LNCAP (cell line): ENCODE measurements at regions not wholly inside any gene's neighbourhood (a gene's known extent, or its start where the extent isn't known, plus 50 kb on each side); places are given as distances from the start of the nearest gene placed in this dataset.

Source experiments
- CTCF ChIP-seq: fragments of 450-650 bp; IDR thresholded peaks from 2 replicates; pipeline ENCODE4 v1.5.1; 2017; ENCODE audit warnings: mild to moderate bottlenecking

DNA sequence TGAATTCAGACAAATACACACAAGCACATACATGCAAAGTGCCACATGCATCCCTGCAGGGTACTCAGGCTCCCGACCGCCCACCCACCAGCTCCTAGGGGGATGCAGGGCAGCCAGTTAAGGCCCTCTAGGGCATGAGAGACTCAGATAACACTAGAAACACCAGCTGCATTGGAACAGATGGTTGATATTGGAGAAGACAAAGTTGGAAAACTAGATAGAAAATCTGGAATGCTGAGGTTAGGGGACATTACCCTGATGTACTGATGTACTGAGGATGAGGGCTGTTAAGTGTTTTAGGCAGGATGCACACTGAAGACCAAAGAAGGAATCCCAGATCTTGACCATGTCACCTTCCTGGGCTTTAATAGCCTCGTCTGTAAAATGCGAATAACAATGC lies 134.6 kb upstream of the ECI2 start:
- no peak for TF ChIP-seq CTCF

- no peak for TF ChIP-seq CTCF
Observed at GRCh38 chr6:4268171-4268570, 132.8 kb upstream of the ECI2 start.

- TF ChIP-seq CTCF, result no peak
Observed at GRCh38 chr6:4265740-4266139, 130.4 kb upstream of the ECI2 start.

GRCh38 chr6:4264601-4265000 lies 129.2 kb upstream of the ECI2 start:
- no peak for TF ChIP-seq CTCF

DNA sequence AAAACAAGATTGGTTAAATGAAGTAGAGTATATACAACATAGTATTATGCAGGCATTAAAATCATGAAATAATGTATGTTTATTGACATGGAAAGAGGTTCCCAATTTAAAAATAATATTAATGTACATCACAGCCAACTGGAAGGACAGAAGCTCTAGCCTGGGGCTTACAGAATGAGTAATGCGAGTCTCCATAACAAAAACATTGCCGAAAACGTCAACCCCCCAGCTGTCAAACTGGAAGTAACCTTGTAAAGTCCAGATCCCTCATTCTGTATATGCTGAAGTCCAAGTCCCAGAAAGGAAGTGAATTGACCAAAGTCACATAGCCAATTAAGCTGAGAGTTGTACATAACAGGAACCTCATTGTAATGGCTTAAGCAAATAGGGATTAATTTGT lies 128.7 kb upstream of the ECI2 start:
- TF ChIP-seq CTCF, result no peak

DNA sequence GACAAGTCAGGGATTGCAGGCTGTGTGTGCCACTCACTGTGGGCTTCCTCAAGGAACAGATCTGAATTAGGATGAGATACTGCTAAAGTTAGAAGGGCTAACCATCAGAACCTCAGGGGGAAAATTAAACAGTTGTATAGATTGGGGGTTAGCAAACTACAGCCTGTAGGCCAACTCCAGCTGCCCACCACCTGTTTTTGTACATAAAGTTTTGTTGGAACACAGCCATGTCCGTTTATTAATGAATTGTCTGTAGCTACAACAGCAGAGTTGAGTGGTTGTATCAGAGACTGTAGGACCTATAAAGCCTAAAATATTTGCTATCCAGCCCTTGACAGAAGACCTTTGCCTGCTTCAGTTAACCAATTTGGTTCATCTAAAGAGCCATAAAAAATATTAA lies 127.2 kb upstream of the ECI2 start:
- no peak for TF ChIP-seq CTCF

- TF ChIP-seq CTCF, result no peak
Observed at GRCh38 chr6:4259391-4259790, 124.0 kb upstream of the ECI2 start.

DNA sequence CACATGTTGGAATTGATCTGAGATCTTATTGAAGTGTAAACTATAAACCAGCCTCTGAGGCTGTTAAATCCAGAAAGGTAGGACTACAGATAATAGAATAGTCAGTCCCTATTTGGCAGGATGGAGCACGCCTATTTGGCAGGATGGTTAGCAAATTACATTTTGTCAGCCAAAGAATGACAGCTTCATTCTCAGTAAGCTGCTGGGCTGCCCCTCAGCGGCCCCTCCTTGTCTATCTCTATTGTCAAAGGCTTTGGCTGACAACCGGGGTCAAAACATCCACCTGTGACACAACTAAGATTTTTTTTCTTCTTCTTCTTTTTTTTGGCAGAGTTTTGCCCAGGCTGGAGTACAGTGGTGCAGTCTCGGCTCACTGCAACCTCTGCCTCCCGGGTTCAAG lies 123.4 kb upstream of the ECI2 start:
- TF ChIP-seq CTCF, result no peak
